Trophoblast cell (in vitro differentiated cells and primary cell): ENCODE measurements at regions not wholly inside any gene's neighbourhood (a gene's known extent, or its start where the extent isn't known, plus 50 kb on each side); places are given as distances from the start of the nearest gene placed in this dataset.

Source experiments
- DNase-seq, 2 donors: peaks; one replicate each; pipeline ENCODE4 v3.0.0-alpha.2; 2016
- H2AFZ ChIP-seq: 2 replicates; pipeline ENCODE4 v1.6.1; 2013; ENCODE audit warnings: low read length, moderate library complexity, mild to moderate bottlenecking; ENCODE audit not compliant: insufficient read depth, poor library complexity
- H2AK5ac ChIP-seq: 2 replicates; pipeline ENCODE4 v1.6.1; 2013; ENCODE audit warnings: mild to moderate bottlenecking, low read length
- H2BK120ac ChIP-seq: 2 replicates; pipeline ENCODE4 v1.6.1; 2013; ENCODE audit warnings: low read length, mild to moderate bottlenecking, moderate library complexity; ENCODE audit not compliant: insufficient read depth, poor library complexity
- H2BK12ac ChIP-seq: 2 replicates; pipeline ENCODE4 v1.6.1; 2013; ENCODE audit warnings: mild to moderate bottlenecking, low read length, moderate library complexity
- H2BK5ac ChIP-seq: 2 replicates; pipeline ENCODE4 v1.6.1; 2013; ENCODE audit warnings: low read length, low read depth, moderate library complexity, mild to moderate bottlenecking; ENCODE audit not compliant: poor library complexity
- H3K14ac ChIP-seq: 2 replicates; pipeline ENCODE4 v1.6.1; 2013; ENCODE audit warnings: mild to moderate bottlenecking, low read length
- H3K18ac ChIP-seq: 2 replicates; pipeline ENCODE4 v1.6.1; 2013; ENCODE audit warnings: mild to moderate bottlenecking, low read length
- H3K23ac ChIP-seq: 2 replicates; pipeline ENCODE4 v1.6.1; 2013; ENCODE audit warnings: low read length
- H3K27ac ChIP-seq: 2 replicates; pipeline ENCODE4 v1.5.1; 2013; ENCODE audit warnings: low read depth, mild to moderate bottlenecking, inconsistent platforms, low read length, moderate library complexity
- H3K27me3 ChIP-seq: 2 replicates; pipeline ENCODE4 v1.6.1; 2013; ENCODE audit warnings: inconsistent platforms, mild to moderate bottlenecking, low read length, moderate library complexity; ENCODE audit not compliant: insufficient read depth
- H3K36me3 ChIP-seq, 2 experiments: 1 replicate in 1 of 2; 2 replicates in 1 of 2; pipeline ENCODE4 v1.6.1; 2013; ENCODE audit warnings: low read length in 2 of 2, mild to moderate bottlenecking in 2 of 2, moderate library complexity in 1 of 2; ENCODE audit not compliant: insufficient read depth in 2 of 2, control insufficient read depth in 1 of 2
- H3K4ac ChIP-seq: 2 replicates; pipeline ENCODE4 v1.6.1; 2013; ENCODE audit warnings: low read depth, mild to moderate bottlenecking, low read length, moderate library complexity
- H3K4me1 ChIP-seq, 2 experiments: 1 replicate in 1 of 2; 2 replicates in 1 of 2; pipeline ENCODE4 v1.6.1; 2013; ENCODE audit warnings: low read length in 2 of 2, mild to moderate bottlenecking in 2 of 2, moderate library complexity in 1 of 2; ENCODE audit not compliant: insufficient read depth in 2 of 2, control insufficient read depth in 1 of 2
- H3K4me2 ChIP-seq: 2 replicates; pipeline ENCODE4 v1.6.1; 2013; ENCODE audit warnings: inconsistent platforms, mild to moderate bottlenecking, low read length, moderate library complexity
- H3K4me3 ChIP-seq: 2 replicates; pipeline ENCODE4 v1.5.1; 2013; ENCODE audit warnings: mild to moderate bottlenecking, low read depth, low read length, inconsistent platforms
- H3K79me1 ChIP-seq: one replicate; pipeline ENCODE4 v1.6.1; 2013; ENCODE audit warnings: low read length
- H3K79me2 ChIP-seq: 2 replicates; pipeline ENCODE4 v1.6.1; 2013; ENCODE audit warnings: low read length, mild to moderate bottlenecking; ENCODE audit not compliant: control insufficient read depth, insufficient read depth, poor library complexity
- H3K9ac ChIP-seq: 2 replicates; pipeline ENCODE4 v1.6.1; 2013; ENCODE audit warnings: mild to moderate bottlenecking, low read length
- H3K9me3 ChIP-seq: 2 replicates; pipeline ENCODE4 v1.6.1; 2013; ENCODE audit warnings: low read depth, mild to moderate bottlenecking, control low read depth, inconsistent platforms, low read length; ENCODE audit not compliant: insufficient read depth
- H4K12ac ChIP-seq: 2 replicates; pipeline ENCODE4 v1.6.1; 2013; ENCODE audit warnings: low read depth, mild to moderate bottlenecking, low read length, moderate library complexity
- H4K8ac ChIP-seq: 2 replicates; pipeline ENCODE4 v1.6.1; 2013; ENCODE audit warnings: low read depth, mild to moderate bottlenecking, low read length, moderate library complexity
- H4K91ac ChIP-seq: one replicate; pipeline ENCODE4 v1.6.1; 2013; ENCODE audit warnings: low read depth, mild to moderate bottlenecking, low read length, moderate library complexity
- WGBS: extraction: QIAGEN DNeasy Blood & Tissue Kit; methylation state at CpG from one replicate; pipeline ENCODE4 v1.1.7; 2013; ENCODE audit warnings: missing lambda C conversion rate; ENCODE audit not compliant: insufficient read length, insufficient coverage; ENCODE audit errors: extremely low coverage; 5-methylcytosine and 5-hydroxymethylcytosine counted together

GRCh38 chr16:86846136-86846535, 267.8 kb downstream of the FOXL1 start:
- Histone ChIP-seq H3K79me1 (no peaks in the 10 kb centered on the region), H2AFZ (no peak overlapping the region), H3K9ac (no peak overlapping the region), H4K8ac (no peak overlapping the region), H3K4me2 (no peak overlapping the region), H3K4ac (no peak overlapping the region), H2AK5ac (no peak overlapping the region), H4K12ac (no peak overlapping the region), H2BK5ac (no peak overlapping the region), H3K9me3 (peaks cover 2% of the 10 kb centered on the region), H3K36me3 (no peaks in the 10 kb centered on the region), H2BK12ac (no peak overlapping the region), H3K27ac (no peak overlapping the region), H3K4me3 (no peak overlapping the region), H4K91ac (no peak overlapping the region), H3K23ac (no peak overlapping the region), H3K18ac (no peak overlapping the region), H2BK120ac (no peak overlapping the region), H3K27me3 (no peaks in the 10 kb centered on the region), H3K79me2 (no peaks in the 10 kb centered on the region), H3K14ac (no peak overlapping the region), H3K4me1 (no peaks in the 10 kb centered on the region)
- no peak for DNase-seq
- WGBS = no CpG with 5 or more reads among the region's 7 CpGs

GRCh38 chr16:86848821-86849220, 270.5 kb downstream of the FOXL1 start:
- no peak overlapping the region for H3K27ac ChIP-seq
- no peak overlapping the region for H4K8ac ChIP-seq
- no peak overlapping the region for H2BK5ac ChIP-seq
- H3K23ac ChIP-seq = no peak overlapping the region
- H4K12ac ChIP-seq = no peak overlapping the region
- no CpG with 5 or more reads among the region's 8 CpGs for WGBS
- no peak overlapping the region for H2BK12ac ChIP-seq
- H3K4ac ChIP-seq = no peak overlapping the region
- no peaks in the 10 kb centered on the region for H3K79me2 ChIP-seq
- H3K36me3 ChIP-seq = no peaks in the 10 kb centered on the region
- peaks cover 4% of the 10 kb centered on the region for H3K9me3 ChIP-seq
- no peaks in the 10 kb centered on the region for H3K79me1 ChIP-seq
- DNase-seq = no peak
- no peaks in the 10 kb centered on the region for H3K4me1 ChIP-seq
- no peak overlapping the region for H3K4me2 ChIP-seq
- no peak overlapping the region for H2AFZ ChIP-seq
- H2BK120ac ChIP-seq = no peak overlapping the region
- no peak overlapping the region for H3K18ac ChIP-seq
- no peak overlapping the region for H4K91ac ChIP-seq
- H3K4me3 ChIP-seq = no peak overlapping the region
- no peak overlapping the region for H2AK5ac ChIP-seq
- H3K9ac ChIP-seq = no peak overlapping the region
- no peak overlapping the region for H3K14ac ChIP-seq
- H3K27me3 ChIP-seq = no peaks in the 10 kb centered on the region

GRCh38 chr16:86850670-86851069, 272.3 kb downstream of the FOXL1 start:
- Histone ChIP-seq H4K91ac (no peak overlapping the region), H2BK12ac (no peak overlapping the region), H3K79me1 (no peaks in the 10 kb centered on the region), H4K12ac (no peak overlapping the region), H2AFZ (no peak overlapping the region), H3K9me3 (peaks cover 4% of the 10 kb centered on the region), H3K4me2 (no peak overlapping the region), H3K4me1 (no peaks in the 10 kb centered on the region), H3K27ac (no peak overlapping the region), H3K36me3 (no peaks in the 10 kb centered on the region), H2AK5ac (no peak overlapping the region), H3K4me3 (peak overlapping the region; percentile 33), H3K18ac (no peak overlapping the region), H3K4ac (no peak overlapping the region), H3K79me2 (no peaks in the 10 kb centered on the region), H2BK5ac (no peak overlapping the region), H3K27me3 (no peaks in the 10 kb centered on the region), H2BK120ac (no peak overlapping the region), H3K14ac (no peak overlapping the region), H4K8ac (no peak overlapping the region), H3K9ac (no peak overlapping the region), H3K23ac (no peak overlapping the region)
- DNase-seq = no peak
- no CpG with 5 or more reads among the region's 12 CpGs for WGBS

GRCh38 chr16:86852135-86852534, 273.8 kb downstream of the FOXL1 start:
- Histone ChIP-seq H3K23ac (no peak overlapping the region), H2BK5ac (no peak overlapping the region), H3K4me3 (no peak overlapping the region), H4K91ac (no peak overlapping the region), H3K27ac (no peak overlapping the region), H3K36me3 (no peaks in the 10 kb centered on the region), H2AFZ (no peak overlapping the region), H3K18ac (no peak overlapping the region), H2BK12ac (no peak overlapping the region), H4K12ac (no peak overlapping the region), H3K9me3 (peaks cover 2% of the 10 kb centered on the region), H3K27me3 (no peaks in the 10 kb centered on the region), H2AK5ac (no peak overlapping the region), H2BK120ac (no peak overlapping the region), H3K9ac (no peak overlapping the region), H4K8ac (no peak overlapping the region), H3K79me1 (no peaks in the 10 kb centered on the region), H3K4me2 (no peak overlapping the region), H3K4ac (no peak overlapping the region), H3K4me1 (no peaks in the 10 kb centered on the region), H3K79me2 (no peaks in the 10 kb centered on the region), H3K14ac (no peak overlapping the region)
- WGBS = 100% methylated on average over 1 of the region's 2 CpGs
- no peak for DNase-seq
